ENCODE measurements at regions not wholly inside any gene's neighbourhood (a gene's known extent, or its start where the extent isn't known, plus 50 kb on each side); places are given as distances from the start of the nearest gene placed in this dataset.
"Not testable (repeated sequence)": the region's sequence is repeated elsewhere in the genome, so short reads cannot be mapped to it uniquely, and the experiment has no call there.

DNA sequence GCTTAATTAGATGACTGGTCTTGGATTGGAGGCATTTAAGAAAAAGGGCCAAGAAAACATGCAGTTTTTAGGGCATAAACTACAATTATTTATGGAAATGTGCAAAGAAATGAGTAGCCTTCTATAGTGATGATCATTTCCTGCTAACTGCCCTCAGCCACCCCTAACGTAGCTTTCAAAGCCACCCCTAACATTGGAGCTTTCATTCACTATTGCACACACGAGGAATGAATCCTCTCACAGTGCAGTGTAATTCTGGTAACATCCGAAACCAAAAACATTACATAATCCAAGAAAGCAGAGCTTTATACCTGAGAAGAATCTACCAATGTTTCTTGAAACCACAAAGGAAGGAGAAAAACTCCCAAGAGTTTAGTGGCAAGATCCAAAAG, 1003.6 kb downstream of the TMEM121 start:
- H3K9me3 ChIP-seq (ENCODE audit: control insufficient read depth, low read length): peaks cover 48% of the 10 kb centered on the region
- WGBS, 2 experiments (ENCODE audit: insufficient coverage in 2 of 2): 60 to 61% methylated on average over 1 to 3 of the region's 3 CpGs
- no peaks in the 10 kb centered on the region for H3K36me3 ChIP-seq (ENCODE audit: control insufficient read depth, insufficient read depth, low read length)
- no peak overlapping the region for H3K27ac ChIP-seq (ENCODE audit: low read depth, low read length, severe bottlenecking)
- H3K4me3 ChIP-seq (ENCODE audit: extremely low read depth, insufficient read depth, low read length, poor library complexity, severe bottlenecking): no peak overlapping the region
- H3K4me1 ChIP-seq (ENCODE audit: control insufficient read depth, insufficient read depth, low read length, poor library complexity, severe bottlenecking): no peaks in the 10 kb centered on the region

DNA sequence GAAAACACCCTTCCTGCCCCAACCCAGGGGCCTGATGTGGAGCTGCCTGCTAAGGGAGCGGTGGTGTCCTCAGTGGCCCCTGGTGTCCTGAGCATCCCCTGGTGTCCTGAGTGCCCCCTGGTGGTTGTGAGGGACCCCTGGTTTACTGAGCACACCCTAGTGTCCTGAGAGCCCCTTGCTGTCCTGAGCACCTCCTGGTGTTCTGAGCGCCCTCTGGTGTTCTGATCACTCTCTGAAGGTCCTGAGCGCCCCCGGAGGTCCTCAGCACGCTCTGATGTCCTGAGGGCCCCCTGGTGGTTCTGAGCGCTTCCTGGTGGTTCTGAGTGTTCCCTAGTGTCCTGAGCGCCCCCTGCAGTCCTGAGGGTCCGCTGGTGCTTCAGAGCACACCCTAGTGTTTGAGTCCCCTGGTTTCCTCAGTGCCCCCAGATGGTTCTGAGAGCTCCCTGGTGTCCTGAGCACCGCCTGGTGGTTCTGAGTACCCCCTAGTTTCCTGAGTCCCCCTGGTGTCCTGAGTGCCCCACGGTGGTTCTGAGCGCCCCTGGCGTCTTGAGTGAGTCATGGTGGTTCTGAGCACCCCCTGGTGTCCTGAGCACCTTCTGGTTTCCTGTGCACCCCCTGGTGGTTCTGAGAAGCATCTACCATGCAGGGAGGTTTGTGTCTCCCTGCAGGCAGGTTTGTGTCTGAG, 1004.2 kb downstream of the TMEM121 start:
- peaks cover 51% of the 10 kb centered on the region for H3K9me3 ChIP-seq (ENCODE audit: control insufficient read depth, low read length)
- no peaks in the 10 kb centered on the region for H3K4me1 ChIP-seq (ENCODE audit: control insufficient read depth, insufficient read depth, low read length, poor library complexity, severe bottlenecking)
- H3K4me3 ChIP-seq (ENCODE audit: extremely low read depth, insufficient read depth, low read length, poor library complexity, severe bottlenecking): no peak overlapping the region
- H3K36me3 ChIP-seq (ENCODE audit: control insufficient read depth, insufficient read depth, low read length): no peaks in the 10 kb centered on the region
- 72 to 74% methylated on average over 11 to 12 of the region's 12 CpGs for WGBS, 2 experiments (ENCODE audit: insufficient coverage in 2 of 2)
- no peak overlapping the region for H3K27ac ChIP-seq (ENCODE audit: low read depth, low read length, severe bottlenecking)

DNA sequence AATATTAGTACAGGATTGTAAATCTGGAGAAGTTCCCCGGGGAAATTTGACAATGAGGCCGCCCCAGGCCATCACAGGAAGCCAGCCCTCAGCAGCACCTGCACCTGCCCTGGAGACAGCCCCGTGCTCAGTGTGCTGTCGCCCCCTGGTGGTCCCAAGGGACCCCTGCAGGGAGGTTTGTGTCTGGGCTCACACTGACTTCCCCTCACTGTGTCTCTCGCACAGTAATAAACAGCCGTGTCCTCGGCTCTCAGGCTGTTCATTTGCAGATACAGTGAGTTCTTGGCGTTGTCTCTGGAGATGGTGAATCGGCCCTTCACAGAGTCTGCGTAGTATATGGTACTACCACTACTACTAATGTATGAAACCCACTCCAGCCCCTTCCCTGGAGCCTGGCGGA, 1011.2 kb downstream of the TMEM121 start:
- H3K27ac ChIP-seq (ENCODE audit: low read depth, low read length, severe bottlenecking); H3K36me3 ChIP-seq (ENCODE audit: control insufficient read depth, insufficient read depth, low read length); H3K4me1 ChIP-seq (ENCODE audit: control insufficient read depth, insufficient read depth, low read length, poor library complexity, severe bottlenecking); H3K4me3 ChIP-seq (ENCODE audit: extremely low read depth, insufficient read depth, low read length, poor library complexity, severe bottlenecking): not testable (repeated sequence)
- WGBS, 2 experiments (ENCODE audit: insufficient coverage in 2 of 2): 47% methylated on average over 4 of the region's 11 CpGs; no CpG with 5 or more reads in 1 of the 2 experiments
- peaks cover 50% of the 10 kb centered on the region for H3K9me3 ChIP-seq (ENCODE audit: control insufficient read depth, low read length)

DNA sequence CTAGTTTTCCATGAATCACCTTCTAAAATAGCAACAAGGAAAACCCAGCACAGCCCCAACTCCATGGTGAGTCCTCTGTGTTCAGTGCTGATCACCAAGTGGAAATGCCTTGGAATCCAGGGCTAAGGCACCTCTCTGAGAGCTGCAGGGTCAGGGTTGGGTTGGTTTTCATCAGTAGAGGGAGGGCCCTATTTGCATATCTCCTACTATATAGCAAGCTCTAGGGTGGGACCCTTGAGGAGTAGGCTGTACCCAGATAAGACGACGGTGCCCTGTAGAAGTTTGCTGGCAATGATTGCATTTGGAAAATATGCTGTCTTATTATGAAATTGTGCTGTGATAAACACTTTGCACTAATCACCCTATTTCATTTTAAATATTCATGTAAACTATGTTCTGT, 1011.8 kb downstream of the TMEM121 start:
- Histone ChIP-seq H3K4me1 (ENCODE audit: control insufficient read depth, insufficient read depth, low read length, poor library complexity, severe bottlenecking) (no peaks in the 10 kb centered on the region), H3K27ac (ENCODE audit: low read depth, low read length, severe bottlenecking) (no peak overlapping the region), H3K36me3 (ENCODE audit: control insufficient read depth, insufficient read depth, low read length) (no peaks in the 10 kb centered on the region), H3K9me3 (ENCODE audit: control insufficient read depth, low read length) (peaks cover 49% of the 10 kb centered on the region), H3K4me3 (ENCODE audit: extremely low read depth, insufficient read depth, low read length, poor library complexity, severe bottlenecking) (no peak overlapping the region)
- WGBS, 2 experiments (ENCODE audit: insufficient coverage in 2 of 2): no CpG with 5 or more reads among the region's 2 CpGs

DNA sequence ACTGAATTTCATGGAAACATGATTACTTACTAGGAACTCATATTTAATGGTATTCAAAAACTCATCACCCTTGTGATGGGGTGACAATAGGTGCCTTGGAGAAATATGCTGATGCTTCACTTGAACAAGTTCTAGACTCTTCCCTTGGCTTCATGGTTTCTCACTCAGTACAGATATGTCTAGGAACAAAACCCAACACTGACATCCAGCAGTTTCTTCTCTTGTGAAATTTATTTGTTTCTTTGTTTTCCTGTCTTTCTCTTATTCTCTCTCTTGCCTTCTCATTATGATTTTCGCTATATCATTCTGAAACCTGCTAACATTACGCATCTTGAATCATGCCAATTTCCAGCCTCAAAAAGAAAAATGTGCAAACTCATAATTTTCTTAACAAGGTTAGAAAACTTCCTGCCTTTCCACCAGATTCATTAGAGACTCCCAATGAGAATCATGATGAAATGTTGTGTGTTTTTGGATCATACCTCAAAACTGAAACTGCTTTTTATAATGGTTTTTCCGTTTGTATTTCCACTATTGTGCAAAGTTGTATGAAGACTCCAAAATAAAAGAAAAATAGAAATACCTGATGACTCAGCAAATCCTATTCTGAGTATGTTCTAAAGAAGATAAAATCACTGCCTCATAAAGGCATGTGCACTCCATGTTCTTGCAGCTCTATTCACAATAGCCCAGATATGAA, 1021.5 kb downstream of the TMEM121 start:
- Histone ChIP-seq H3K4me1 (ENCODE audit: control insufficient read depth, insufficient read depth, low read length, poor library complexity, severe bottlenecking) (no peaks in the 10 kb centered on the region), H3K9me3 (ENCODE audit: control insufficient read depth, low read length) (peaks cover 61% of the 10 kb centered on the region), H3K4me3 (ENCODE audit: extremely low read depth, insufficient read depth, low read length, poor library complexity, severe bottlenecking) (no peak overlapping the region), H3K36me3 (ENCODE audit: control insufficient read depth, insufficient read depth, low read length) (no peaks in the 10 kb centered on the region), H3K27ac (ENCODE audit: low read depth, low read length, severe bottlenecking) (no peak overlapping the region)
- WGBS, 2 experiments (ENCODE audit: insufficient coverage in 2 of 2): 48 to 80% methylated on average over 1 to 3 of the region's 3 CpGs

DNA sequence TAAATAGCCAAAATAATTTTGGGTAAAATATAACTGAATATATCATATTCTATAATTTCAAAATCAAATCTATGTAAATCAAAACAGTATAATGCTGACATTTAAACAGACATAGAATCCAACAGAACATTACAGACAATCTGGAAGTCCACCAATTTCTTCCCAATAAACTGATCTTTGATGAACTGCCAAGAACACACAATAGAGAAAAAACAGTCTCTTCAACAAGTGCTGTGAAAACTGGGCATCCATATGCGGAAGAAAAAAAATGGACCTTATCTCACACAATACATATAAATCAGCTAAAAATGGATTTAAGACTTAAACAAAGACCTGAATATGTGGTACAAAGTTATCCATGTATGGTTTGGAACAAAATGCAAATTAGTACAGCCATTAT, 1022.7 kb downstream of the TMEM121 start:
- WGBS, 2 experiments (ENCODE audit: insufficient coverage in 2 of 2): no CpG with 5 or more reads among the region's 1 CpG
- Histone ChIP-seq H3K36me3 (ENCODE audit: control insufficient read depth, insufficient read depth, low read length) (no peaks in the 10 kb centered on the region), H3K4me3 (ENCODE audit: extremely low read depth, insufficient read depth, low read length, poor library complexity, severe bottlenecking) (no peak overlapping the region), H3K4me1 (ENCODE audit: control insufficient read depth, insufficient read depth, low read length, poor library complexity, severe bottlenecking) (no peaks in the 10 kb centered on the region), H3K27ac (ENCODE audit: low read depth, low read length, severe bottlenecking) (no peak overlapping the region), H3K9me3 (ENCODE audit: control insufficient read depth, low read length) (peaks cover 60% of the 10 kb centered on the region)

DNA sequence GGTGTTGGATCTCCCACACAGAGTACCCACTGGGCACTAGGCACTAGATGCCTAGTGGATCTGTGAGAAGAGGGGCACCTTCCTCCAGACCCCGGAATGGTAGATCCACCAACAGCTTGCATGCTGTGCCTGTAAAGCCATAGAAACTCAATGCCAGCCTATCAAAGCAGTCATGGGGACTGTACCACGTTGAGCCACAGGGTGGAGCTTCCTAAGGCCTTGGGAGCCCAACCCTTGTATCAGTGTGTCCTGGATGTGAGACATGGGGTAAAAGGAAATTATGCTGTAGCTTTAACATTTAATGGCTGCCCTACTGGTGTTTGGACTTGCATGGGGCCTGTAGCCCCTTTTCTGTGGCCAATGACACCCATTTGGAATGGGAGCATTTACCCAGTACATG, 1024.9 kb downstream of the TMEM121 start:
- Histone ChIP-seq H3K9me3 (ENCODE audit: control insufficient read depth, low read length) (peaks cover 46% of the 10 kb centered on the region), H3K4me3 (ENCODE audit: extremely low read depth, insufficient read depth, low read length, poor library complexity, severe bottlenecking) (no peak overlapping the region), H3K36me3 (ENCODE audit: control insufficient read depth, insufficient read depth, low read length) (no peaks in the 10 kb centered on the region), H3K27ac (ENCODE audit: low read depth, low read length, severe bottlenecking) (no peak overlapping the region), H3K4me1 (ENCODE audit: control insufficient read depth, insufficient read depth, low read length, poor library complexity, severe bottlenecking) (no peaks in the 10 kb centered on the region)
- WGBS, 2 experiments (ENCODE audit: insufficient coverage in 2 of 2): 50 to 100% methylated on average over 1 to 2 of the region's 2 CpGs

DNA sequence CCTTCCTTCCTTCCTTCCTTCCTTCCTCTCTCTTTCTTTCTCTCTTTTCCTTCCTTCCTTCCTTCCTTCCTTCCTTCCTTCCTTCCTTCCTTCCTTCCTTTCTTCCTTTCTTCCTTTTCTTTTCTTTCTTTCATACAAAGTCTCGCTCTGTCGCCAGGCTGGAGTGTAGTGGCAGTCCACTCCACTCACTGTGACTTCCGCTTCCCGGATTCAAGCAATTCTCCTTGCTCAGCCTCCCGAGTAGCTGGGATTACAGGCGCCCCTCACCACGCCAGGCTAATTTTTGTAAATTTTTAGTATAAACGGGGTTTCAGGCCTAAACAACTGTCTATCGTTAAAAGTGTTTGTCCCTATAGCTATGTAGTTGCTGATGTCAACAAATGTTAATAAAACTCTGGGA, 1029.8 kb downstream of the TMEM121 start:
- H3K36me3 ChIP-seq (ENCODE audit: control insufficient read depth, insufficient read depth, low read length); H3K27ac ChIP-seq (ENCODE audit: low read depth, low read length, severe bottlenecking); H3K4me1 ChIP-seq (ENCODE audit: control insufficient read depth, insufficient read depth, low read length, poor library complexity, severe bottlenecking); H3K4me3 ChIP-seq (ENCODE audit: extremely low read depth, insufficient read depth, low read length, poor library complexity, severe bottlenecking): not testable (repeated sequence)
- H3K9me3 ChIP-seq (ENCODE audit: control insufficient read depth, low read length): peaks cover 41% of the 10 kb centered on the region
- 64 to 86% methylated on average over 7 to 8 of the region's 9 CpGs for WGBS, 2 experiments (ENCODE audit: insufficient coverage in 2 of 2)

DNA sequence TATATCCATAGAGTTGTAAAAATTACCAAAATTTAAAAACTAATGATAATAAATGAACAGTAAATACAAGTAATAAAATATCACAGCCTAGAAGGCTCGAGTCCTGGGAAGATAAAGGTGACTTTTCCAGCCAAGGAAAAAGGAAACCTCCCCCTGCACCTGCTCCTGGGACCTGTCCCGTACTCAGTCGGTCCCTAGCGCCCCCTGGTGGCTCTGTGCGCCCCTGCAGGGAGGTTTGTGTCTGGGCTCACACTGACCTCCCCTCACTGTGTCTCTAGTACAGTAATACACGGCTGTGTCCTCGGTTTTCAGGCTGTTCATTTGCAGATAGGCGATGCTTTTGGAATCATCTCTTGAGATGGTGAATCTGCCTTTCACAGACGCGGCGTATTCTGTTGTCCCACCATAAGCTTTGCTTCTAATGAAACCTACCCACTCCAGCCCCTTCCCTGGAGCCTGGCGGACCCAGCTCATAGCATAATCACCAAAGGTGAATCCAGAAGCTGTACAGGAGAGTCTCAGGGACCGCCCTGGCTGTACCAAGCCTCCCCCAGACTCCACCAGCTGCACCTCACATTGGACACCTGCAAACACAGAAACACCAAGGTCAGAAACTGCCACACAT, 1030.4 kb downstream of the TMEM121 start:
- Histone ChIP-seq H3K4me1 (ENCODE audit: control insufficient read depth, insufficient read depth, low read length, poor library complexity, severe bottlenecking) (no peaks in the 10 kb centered on the region), H3K4me3 (ENCODE audit: extremely low read depth, insufficient read depth, low read length, poor library complexity, severe bottlenecking) (no peak overlapping the region), H3K27ac (ENCODE audit: low read depth, low read length, severe bottlenecking) (no peak overlapping the region), H3K9me3 (ENCODE audit: control insufficient read depth, low read length) (peaks cover 36% of the 10 kb centered on the region), H3K36me3 (ENCODE audit: control insufficient read depth, insufficient read depth, low read length) (no peaks in the 10 kb centered on the region)
- WGBS, 2 experiments (ENCODE audit: insufficient coverage in 2 of 2): 29 to 56% methylated on average over 7 to 12 of the region's 13 CpGs

DNA sequence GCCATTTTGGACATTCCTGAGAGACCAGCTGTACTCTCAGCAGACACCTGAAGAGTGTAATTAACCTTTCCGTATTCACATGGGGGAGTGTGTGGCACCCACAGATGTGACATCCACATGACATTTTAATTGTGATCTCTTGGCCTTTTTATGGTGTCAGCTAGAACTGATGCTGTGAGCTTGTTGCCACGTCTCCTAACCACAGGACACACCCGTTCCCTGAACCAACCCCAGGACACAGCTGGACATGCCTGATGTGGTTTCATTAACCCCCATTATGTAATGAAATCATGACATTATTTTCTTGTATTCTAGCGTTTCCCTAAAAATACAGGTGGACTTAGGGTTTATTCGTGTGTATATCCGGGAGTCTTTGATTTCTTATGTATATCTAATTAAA, 1036.1 kb downstream of the TMEM121 start:
- Histone ChIP-seq H3K9me3 (ENCODE audit: control insufficient read depth, low read length) (peaks cover 43% of the 10 kb centered on the region), H3K4me3 (ENCODE audit: extremely low read depth, insufficient read depth, low read length, poor library complexity, severe bottlenecking) (no peak overlapping the region), H3K27ac (ENCODE audit: low read depth, low read length, severe bottlenecking) (no peak overlapping the region), H3K36me3 (ENCODE audit: control insufficient read depth, insufficient read depth, low read length) (no peaks in the 10 kb centered on the region), H3K4me1 (ENCODE audit: control insufficient read depth, insufficient read depth, low read length, poor library complexity, severe bottlenecking) (no peaks in the 10 kb centered on the region)
- 56 to 78% methylated on average over 2 to 3 of the region's 6 CpGs for WGBS, 2 experiments (ENCODE audit: insufficient coverage in 2 of 2)
